Calu3 (cell line): ENCODE measurements at regions not wholly inside any gene's neighbourhood (a gene's known extent, or its start where the extent isn't known, plus 50 kb on each side); places are given as distances from the start of the nearest gene placed in this dataset.

Experiments used
- BruUV-seq: library from RNA; stranded (reverse); fragments of 400-500 nt; replicated peaks from 2 replicates; lab custom pipeline; 2021; lab: Mats Ljungman, UMichigan
- CTCF ChIA-PET: fragments of 300-600 bp; sonication (Branson Sonifier 250); formaldehyde crosslinking; loops from one replicate; lab custom pipeline; 2022; ENCODE audit warnings: antibody characterized with exemption; lab: Charles Lee
- DNase-seq: peaks from one replicate; pipeline ENCODE4 v3.0.0; 2022
- H3K27ac Mint-ChIP-seq: one replicate; pipeline ENCODE4 v1.8.0; 2022; ENCODE audit warnings: mixed read lengths; ENCODE audit not compliant: unreplicated experiment
- H3K27me3 Mint-ChIP-seq: one replicate; pipeline ENCODE4 v1.8.0; 2022; ENCODE audit warnings: mixed read lengths; ENCODE audit not compliant: unreplicated experiment
- H3K36me3 Mint-ChIP-seq: one replicate; pipeline ENCODE4 v1.8.0; 2022; ENCODE audit warnings: mild to moderate bottlenecking, moderate library complexity, mixed read lengths; ENCODE audit not compliant: insufficient read depth, unreplicated experiment
- H3K4me1 Mint-ChIP-seq: one replicate; pipeline ENCODE4 v1.8.0; 2022; ENCODE audit warnings: mild to moderate bottlenecking, low read depth, mixed read lengths; ENCODE audit not compliant: unreplicated experiment
- H3K4me3 Mint-ChIP-seq: one replicate; pipeline ENCODE4 v1.8.0; 2022; ENCODE audit warnings: mild to moderate bottlenecking, low read depth, moderate library complexity, mixed read lengths; ENCODE audit not compliant: unreplicated experiment
- H3K9me3 Mint-ChIP-seq: one replicate; pipeline ENCODE4 v1.8.0; 2022; ENCODE audit warnings: low read depth, mixed read lengths; ENCODE audit not compliant: unreplicated experiment
- intact Hi-C: fragments of 100-400 bp; cut with micrococcal nuclease; formaldehyde crosslinking; loops from one replicate; pipeline ENCODE4 v1.10.0; 2022; ENCODE audit not compliant: unreplicated experiment
- TF ChIP-seq, protein P1 (sequence below): fragments of 200-600 bp; IDR thresholded peaks from one replicate; pipeline ENCODE4 v1.8.0; 2022; ENCODE audit warnings: antibody characterized with exemption; ENCODE audit not compliant: unreplicated experiment

- H3K27me3 Mint-ChIP-seq: no peaks in the 10 kb centered on the region
- CTCF ChIA-PET: interaction anchor here (1.1 kb wide), 2 partner anchors 13 to 59 kb away, joined by 3 read pairs; no protein-coding TSS in a partner anchor
- DNase-seq: no peak
- intact Hi-C loops: no loop called here
- no TSS peak for BruUV-seq
- H3K4me1 Mint-ChIP-seq: peaks cover 14% of the 10 kb centered on the region
- H3K9me3 Mint-ChIP-seq: no peaks in the 10 kb centered on the region
- TF ChIP-seq, protein P1, sequence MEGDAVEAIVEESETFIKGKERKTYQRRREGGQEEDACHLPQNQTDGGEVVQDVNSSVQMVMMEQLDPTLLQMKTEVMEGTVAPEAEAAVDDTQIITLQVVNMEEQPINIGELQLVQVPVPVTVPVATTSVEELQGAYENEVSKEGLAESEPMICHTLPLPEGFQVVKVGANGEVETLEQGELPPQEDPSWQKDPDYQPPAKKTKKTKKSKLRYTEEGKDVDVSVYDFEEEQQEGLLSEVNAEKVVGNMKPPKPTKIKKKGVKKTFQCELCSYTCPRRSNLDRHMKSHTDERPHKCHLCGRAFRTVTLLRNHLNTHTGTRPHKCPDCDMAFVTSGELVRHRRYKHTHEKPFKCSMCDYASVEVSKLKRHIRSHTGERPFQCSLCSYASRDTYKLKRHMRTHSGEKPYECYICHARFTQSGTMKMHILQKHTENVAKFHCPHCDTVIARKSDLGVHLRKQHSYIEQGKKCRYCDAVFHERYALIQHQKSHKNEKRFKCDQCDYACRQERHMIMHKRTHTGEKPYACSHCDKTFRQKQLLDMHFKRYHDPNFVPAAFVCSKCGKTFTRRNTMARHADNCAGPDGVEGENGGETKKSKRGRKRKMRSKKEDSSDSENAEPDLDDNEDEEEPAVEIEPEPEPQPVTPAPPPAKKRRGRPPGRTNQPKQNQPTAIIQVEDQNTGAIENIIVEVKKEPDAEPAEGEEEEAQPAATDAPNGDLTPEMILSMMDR: no peak
- H3K4me3 Mint-ChIP-seq: no peak overlapping the region
- H3K27ac Mint-ChIP-seq: no peak overlapping the region
- peaks cover 10% of the 10 kb centered on the region for H3K36me3 Mint-ChIP-seq
Observed at GRCh38 chr6:44016131-44016870, 111.0 kb downstream of the MRPL14 start.

DNA sequence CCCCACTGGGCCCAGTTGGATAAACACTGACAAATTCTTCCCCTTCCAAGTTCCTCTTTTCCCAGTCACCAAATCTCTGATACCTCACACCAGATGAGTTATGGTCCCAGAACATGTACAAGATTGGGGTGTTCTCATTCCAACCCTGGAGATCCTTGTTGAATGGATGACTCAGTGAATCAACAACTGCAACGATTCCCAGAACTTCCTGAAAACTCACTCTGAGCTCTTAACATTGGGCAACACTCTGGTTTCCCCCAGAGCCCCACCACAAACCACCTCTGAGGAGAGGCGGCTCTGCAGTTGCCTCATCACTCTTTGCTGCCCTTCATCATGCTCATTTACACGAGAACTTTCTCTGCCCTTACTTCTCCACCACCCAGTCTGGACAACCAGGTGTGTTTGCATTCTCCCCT is 115.2 kb downstream of the MRPL14 start:
- H3K27me3 Mint-ChIP-seq: no peaks in the 10 kb centered on the region
- CTCF ChIA-PET: interaction anchor here (0.8 to 4.3 kb wide), 13 partner anchors 10 to 243 kb away, joined by 3 to 33 read pairs (median 6); partner anchors contain the start of gene VEGFA
- H3K27ac Mint-ChIP-seq: peak overlapping the region; percentile 35
- no peaks in the 10 kb centered on the region for H3K9me3 Mint-ChIP-seq
- intact Hi-C loops: no loop called here
- TF ChIP-seq, protein P1: no peak
- peaks cover 43% of the 10 kb centered on the region for H3K4me1 Mint-ChIP-seq
- peaks cover 40% of the 10 kb centered on the region for H3K36me3 Mint-ChIP-seq
- BruUV-seq: no TSS peak
- peak; percentile 72 for DNase-seq
- peak overlapping the region; percentile 2 for H3K4me3 Mint-ChIP-seq

GRCh38 chr6:44011350-44011920 is 115.8 kb downstream of the MRPL14 start:
- no peak for DNase-seq
- peaks cover 46% of the 10 kb centered on the region for H3K36me3 Mint-ChIP-seq
- TF ChIP-seq, protein P1: no peak
- intact Hi-C loops: no loop called here
- CTCF ChIA-PET: interaction anchor here (0.9 to 4.3 kb wide), 15 partner anchors 10 to 242 kb away, joined by 3 to 33 read pairs (median 6); partner anchors contain the start of gene VEGFA
- H3K9me3 Mint-ChIP-seq: no peaks in the 10 kb centered on the region
- peaks cover 49% of the 10 kb centered on the region for H3K4me1 Mint-ChIP-seq
- BruUV-seq: no TSS peak
- no peaks in the 10 kb centered on the region for H3K27me3 Mint-ChIP-seq
- H3K4me3 Mint-ChIP-seq: peak overlapping the region; percentile 2
- H3K27ac Mint-ChIP-seq: peak overlapping the region; percentile 58

DNA sequence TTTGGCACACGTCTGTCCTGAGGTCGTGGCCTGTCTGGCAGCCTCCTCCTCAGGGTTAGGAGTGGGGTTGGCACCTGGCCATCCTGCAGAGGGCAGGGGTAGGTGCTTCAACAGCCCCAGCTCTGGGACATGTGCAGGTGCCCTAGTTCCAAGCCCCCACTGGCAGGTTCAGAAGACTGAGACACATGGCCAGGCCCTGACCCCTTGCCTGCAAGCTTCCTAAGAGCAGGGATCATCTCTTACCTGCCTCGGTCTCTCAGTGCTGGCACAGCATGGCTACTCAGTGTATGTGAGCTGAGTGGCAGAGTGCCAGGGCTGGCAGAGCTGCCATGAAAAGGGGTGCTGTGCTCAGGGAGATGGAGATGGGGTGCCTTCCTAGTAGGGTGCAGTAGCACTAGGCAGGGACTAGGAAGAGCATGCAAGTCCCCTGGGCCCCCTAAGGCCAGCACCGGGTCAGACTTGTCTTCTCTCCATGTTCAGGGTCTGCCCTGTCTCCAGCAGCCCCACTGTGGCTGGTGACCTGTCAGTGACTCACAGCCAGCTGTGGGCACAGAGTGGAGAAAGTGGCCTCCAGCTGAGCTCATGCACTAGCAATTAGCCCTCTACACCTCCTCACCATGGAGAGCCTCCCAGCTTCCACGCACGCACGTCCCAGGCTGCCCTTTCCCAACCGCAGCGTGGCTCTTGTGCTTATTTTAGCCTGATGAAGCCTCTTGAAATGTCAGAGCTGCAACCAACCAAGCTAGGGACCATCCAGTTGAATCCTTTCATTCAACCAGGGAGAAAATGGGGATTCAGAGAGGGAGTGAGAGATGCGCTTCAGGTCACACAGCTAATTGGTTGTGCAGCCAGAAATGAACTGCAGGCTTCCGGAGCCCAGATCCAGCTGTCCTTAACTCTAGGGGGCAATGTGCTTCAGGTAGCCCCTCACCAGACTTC is 116.6 kb downstream of the MRPL14 start:
- Mint-ChIP-seq H3K4me3 (no peak overlapping the region), H3K9me3 (no peaks in the 10 kb centered on the region), H3K4me1 (peaks cover 57% of the 10 kb centered on the region), H3K36me3 (peaks cover 54% of the 10 kb centered on the region), H3K27ac (peak overlapping the region; percentile 58), H3K27me3 (no peaks in the 10 kb centered on the region)
- TF ChIP-seq, protein P1: no peak
- peak; percentile 74 for DNase-seq
- BruUV-seq: no TSS peak
- intact Hi-C loops: no loop called here
- CTCF ChIA-PET: interaction anchor here (0.6 to 4.3 kb wide), 14 partner anchors 9 to 272 kb away, joined by 3 to 33 read pairs (median 4); partner anchors contain the start of gene VEGFA
